ENCODE measurements at regions not wholly inside any gene's neighbourhood (a gene's known extent, or its start where the extent isn't known, plus 50 kb on each side); places are given as distances from the start of the nearest gene placed in this dataset.
"Not testable (repeated sequence)": the region's sequence is repeated elsewhere in the genome, so short reads cannot be mapped to it uniquely, and the experiment has no call there.

- DNase-seq, result no peak
These were observed 68.0 kb downstream of the LUZP4 start for GRCh38 chrX:115357326-115358120.

- DNase-seq, result not testable (repeated sequence)
These were observed 70.0 kb downstream of the LUZP4 start for GRCh38 chrX:115359508-115359907.

- DNase-seq, result no peak
These were observed 70.8 kb downstream of the LUZP4 start for GRCh38 chrX:115360220-115360781.

- no peak for DNase-seq
These were observed 73.0 kb downstream of the LUZP4 start for GRCh38 chrX:115362334-115363095.

GRCh38 chrX:115363372-115363771 is 73.9 kb downstream of the LUZP4 start:
- DNase-seq, result peak; percentile 30

- DNase-seq, result no peak
These were observed 74.4 kb downstream of the LUZP4 start for GRCh38 chrX:115363897-115364296.

- DNase-seq, result peak; percentile 24
These were observed 75.2 kb downstream of the LUZP4 start for GRCh38 chrX:115364670-115365069.

- no peak for DNase-seq
These were observed 77.0 kb downstream of the LUZP4 start for GRCh38 chrX:115366535-115366934.

GRCh38 chrX:115367455-115367854 is 77.9 kb downstream of the LUZP4 start:
- no peak for DNase-seq

GRCh38 chrX:115367951-115368350 is 78.4 kb downstream of the LUZP4 start:
- no peak for DNase-seq

- no peak for DNase-seq
These were observed 79.4 kb downstream of the LUZP4 start for GRCh38 chrX:115368876-115369275.

- DNase-seq, result peak; percentile 54
These were observed 82.6 kb downstream of the LUZP4 start for GRCh38 chrX:115372152-115372551.

GRCh38 chrX:115373308-115373707 is 83.8 kb downstream of the LUZP4 start:
- DNase-seq, result peak; percentile 38

GRCh38 chrX:115378471-115378870 is 89.0 kb downstream of the LUZP4 start:
- DNase-seq, result no peak

- no peak for DNase-seq
These were observed 97.8 kb downstream of the LUZP4 start for GRCh38 chrX:115387327-115387726.

- no peak for DNase-seq
These were observed 99.4 kb downstream of the LUZP4 start for GRCh38 chrX:115388879-115389278.

- no peak for DNase-seq
These were observed 100.6 kb downstream of the LUZP4 start for GRCh38 chrX:115390078-115390477.

GRCh38 chrX:115392031-115392430 is 102.5 kb downstream of the LUZP4 start:
- DNase-seq, result no peak

- DNase-seq, result no peak
These were observed 103.4 kb downstream of the LUZP4 start for GRCh38 chrX:115392871-115393270.

- no peak for DNase-seq
These were observed 103.8 kb downstream of the LUZP4 start for GRCh38 chrX:115393271-115393670.

- DNase-seq, result not testable (repeated sequence)
These were observed 105.3 kb downstream of the LUZP4 start for GRCh38 chrX:115394806-115395205.

- no peak for DNase-seq
These were observed 109.8 kb downstream of the LUZP4 start for GRCh38 chrX:115399306-115399705.

- peak; percentile 18 for DNase-seq
These were observed 111.4 kb downstream of the LUZP4 start for GRCh38 chrX:115400960-115401359.

- no peak for DNase-seq
These were observed 112.8 kb downstream of the LUZP4 start for GRCh38 chrX:115402299-115402698.
